T-helper 1 cell treated with Interleukin-12 subunit alpha and Interleukin-12 subunit beta and Interleukin-4 antibody, amounts not matched to agents 30 μg/mL and 1 μg/mL, for 36 hours (primary cell): ENCODE measurements at regions not wholly inside any gene's neighbourhood (a gene's known extent, or its start where the extent isn't known, plus 50 kb on each side); places are given as distances from the start of the nearest gene placed in this dataset.
A peak's percentile ranks its signal among the peaks of the same experiment; 100 is the strongest.

Experiments used
- H3K27ac Mint-ChIP-seq: one replicate; pipeline ENCODE4 v1.8.0; 2021; ENCODE audit warnings: mild to moderate bottlenecking, mixed read lengths
- H3K27me3 Mint-ChIP-seq: one replicate; pipeline ENCODE4 v1.8.0; 2021; ENCODE audit warnings: low read depth, mixed read lengths
- H3K36me3 Mint-ChIP-seq: one replicate; pipeline ENCODE4 v1.8.0; 2021; ENCODE audit warnings: low read depth, mixed read lengths
- H3K4me1 Mint-ChIP-seq: one replicate; pipeline ENCODE4 v1.8.0; 2021; ENCODE audit warnings: low read depth, mixed read lengths
- H3K4me3 Mint-ChIP-seq: one replicate; pipeline ENCODE4 v1.8.0; 2021; ENCODE audit warnings: mild to moderate bottlenecking, moderate library complexity, mixed read lengths
- H3K9me3 Mint-ChIP-seq: one replicate; pipeline ENCODE4 v1.8.0; 2021; ENCODE audit warnings: mixed read lengths

- no peak overlapping the region for H3K4me3 Mint-ChIP-seq
- peaks cover 11% of the 10 kb centered on the region for H3K9me3 Mint-ChIP-seq
- peaks cover 6% of the 10 kb centered on the region for H3K36me3 Mint-ChIP-seq
- H3K27ac Mint-ChIP-seq: no peak overlapping the region
- H3K4me1 Mint-ChIP-seq: peaks cover 5% of the 10 kb centered on the region
- no peaks in the 10 kb centered on the region for H3K27me3 Mint-ChIP-seq
Measured at GRCh38 chr10:3987143-3987974, 202.3 kb upstream of the KLF6 start.

GRCh38 chr10:3986493-3987142, 201.6 kb upstream of the KLF6 start:
- peaks cover 7% of the 10 kb centered on the region for H3K36me3 Mint-ChIP-seq
- H3K27me3 Mint-ChIP-seq: no peaks in the 10 kb centered on the region
- H3K9me3 Mint-ChIP-seq: peaks cover 12% of the 10 kb centered on the region
- H3K4me1 Mint-ChIP-seq: peaks cover 8% of the 10 kb centered on the region
- no peak overlapping the region for H3K4me3 Mint-ChIP-seq
- no peak overlapping the region for H3K27ac Mint-ChIP-seq

GRCh38 chr10:3982746-3983442, 197.9 kb upstream of the KLF6 start:
- no peaks in the 10 kb centered on the region for H3K27me3 Mint-ChIP-seq
- peaks cover 15% of the 10 kb centered on the region for H3K36me3 Mint-ChIP-seq
- no peak overlapping the region for H3K4me3 Mint-ChIP-seq
- H3K27ac Mint-ChIP-seq: no peak overlapping the region
- H3K4me1 Mint-ChIP-seq: peaks cover 33% of the 10 kb centered on the region
- H3K9me3 Mint-ChIP-seq: peaks cover 16% of the 10 kb centered on the region

- no peak overlapping the region for H3K4me3 Mint-ChIP-seq
- H3K27me3 Mint-ChIP-seq: no peaks in the 10 kb centered on the region
- peak overlapping the region; percentile 23 for H3K27ac Mint-ChIP-seq
- H3K4me1 Mint-ChIP-seq: peaks cover 33% of the 10 kb centered on the region
- peaks cover 16% of the 10 kb centered on the region for H3K9me3 Mint-ChIP-seq
- peaks cover 15% of the 10 kb centered on the region for H3K36me3 Mint-ChIP-seq
Measured at GRCh38 chr10:3981300-3981699, 196.3 kb upstream of the KLF6 start.

GRCh38 chr10:3980660-3981059, 195.7 kb upstream of the KLF6 start:
- H3K27ac Mint-ChIP-seq: peak overlapping the region; percentile 37
- H3K4me3 Mint-ChIP-seq: no peak overlapping the region
- H3K27me3 Mint-ChIP-seq: no peaks in the 10 kb centered on the region
- peaks cover 16% of the 10 kb centered on the region for H3K9me3 Mint-ChIP-seq
- H3K36me3 Mint-ChIP-seq: peaks cover 15% of the 10 kb centered on the region
- H3K4me1 Mint-ChIP-seq: peaks cover 31% of the 10 kb centered on the region

GRCh38 chr10:3980144-3980543, 195.1 kb upstream of the KLF6 start:
- no peaks in the 10 kb centered on the region for H3K27me3 Mint-ChIP-seq
- H3K9me3 Mint-ChIP-seq: peaks cover 16% of the 10 kb centered on the region
- H3K36me3 Mint-ChIP-seq: peaks cover 15% of the 10 kb centered on the region
- H3K27ac Mint-ChIP-seq: peak overlapping the region; percentile 56
- H3K4me1 Mint-ChIP-seq: peaks cover 31% of the 10 kb centered on the region
- H3K4me3 Mint-ChIP-seq: no peak overlapping the region

GRCh38 chr10:3978761-3979160, 193.8 kb upstream of the KLF6 start:
- no peak overlapping the region for H3K27ac Mint-ChIP-seq
- peaks cover 35% of the 10 kb centered on the region for H3K4me1 Mint-ChIP-seq
- peaks cover 19% of the 10 kb centered on the region for H3K36me3 Mint-ChIP-seq
- H3K4me3 Mint-ChIP-seq: no peak overlapping the region
- peaks cover 23% of the 10 kb centered on the region for H3K9me3 Mint-ChIP-seq
- H3K27me3 Mint-ChIP-seq: no peaks in the 10 kb centered on the region

GRCh38 chr10:3978174-3978573, 193.2 kb upstream of the KLF6 start:
- Mint-ChIP-seq H3K36me3 (peaks cover 18% of the 10 kb centered on the region), H3K4me1 (peaks cover 35% of the 10 kb centered on the region), H3K9me3 (peaks cover 20% of the 10 kb centered on the region), H3K27me3 (no peaks in the 10 kb centered on the region), H3K4me3 (no peak overlapping the region), H3K27ac (no peak overlapping the region)

- Mint-ChIP-seq H3K36me3 (peaks cover 16% of the 10 kb centered on the region), H3K4me3 (no peak overlapping the region), H3K9me3 (peaks cover 16% of the 10 kb centered on the region), H3K4me1 (peaks cover 37% of the 10 kb centered on the region), H3K27ac (no peak overlapping the region), H3K27me3 (no peaks in the 10 kb centered on the region)
Measured at GRCh38 chr10:3977761-3978160, 192.8 kb upstream of the KLF6 start.

GRCh38 chr10:3976718-3977117, 191.7 kb upstream of the KLF6 start:
- H3K36me3 Mint-ChIP-seq: peaks cover 12% of the 10 kb centered on the region
- H3K27me3 Mint-ChIP-seq: no peaks in the 10 kb centered on the region
- H3K4me1 Mint-ChIP-seq: peaks cover 41% of the 10 kb centered on the region
- H3K4me3 Mint-ChIP-seq: no peak overlapping the region
- no peak overlapping the region for H3K27ac Mint-ChIP-seq
- peaks cover 11% of the 10 kb centered on the region for H3K9me3 Mint-ChIP-seq

GRCh38 chr10:3976171-3976570, 191.2 kb upstream of the KLF6 start:
- no peak overlapping the region for H3K4me3 Mint-ChIP-seq
- peaks cover 13% of the 10 kb centered on the region for H3K36me3 Mint-ChIP-seq
- no peak overlapping the region for H3K27ac Mint-ChIP-seq
- no peaks in the 10 kb centered on the region for H3K27me3 Mint-ChIP-seq
- peaks cover 41% of the 10 kb centered on the region for H3K4me1 Mint-ChIP-seq
- peaks cover 11% of the 10 kb centered on the region for H3K9me3 Mint-ChIP-seq

- H3K9me3 Mint-ChIP-seq: peaks cover 11% of the 10 kb centered on the region
- no peak overlapping the region for H3K4me3 Mint-ChIP-seq
- H3K36me3 Mint-ChIP-seq: peaks cover 18% of the 10 kb centered on the region
- peaks cover 43% of the 10 kb centered on the region for H3K4me1 Mint-ChIP-seq
- H3K27ac Mint-ChIP-seq: no peak overlapping the region
- no peaks in the 10 kb centered on the region for H3K27me3 Mint-ChIP-seq
Measured at GRCh38 chr10:3975016-3975415, 190.0 kb upstream of the KLF6 start.

- Mint-ChIP-seq H3K4me1 (peaks cover 39% of the 10 kb centered on the region), H3K27me3 (no peaks in the 10 kb centered on the region), H3K4me3 (peak overlapping the region; percentile 78), H3K27ac (peak overlapping the region; percentile 99), H3K9me3 (peaks cover 14% of the 10 kb centered on the region), H3K36me3 (peaks cover 15% of the 10 kb centered on the region)
Measured at GRCh38 chr10:3972460-3973301, 187.7 kb upstream of the KLF6 start.

GRCh38 chr10:3971713-3972112, 186.7 kb upstream of the KLF6 start:
- H3K4me1 Mint-ChIP-seq: peaks cover 42% of the 10 kb centered on the region
- peak overlapping the region; percentile 33 for H3K4me3 Mint-ChIP-seq
- peaks cover 15% of the 10 kb centered on the region for H3K9me3 Mint-ChIP-seq
- H3K36me3 Mint-ChIP-seq: peaks cover 19% of the 10 kb centered on the region
- peak overlapping the region; percentile 99 for H3K27ac Mint-ChIP-seq
- H3K27me3 Mint-ChIP-seq: no peaks in the 10 kb centered on the region
